GM12864 (cell line): ENCODE measurements at regions not wholly inside any gene's neighbourhood (a gene's known extent, or its start where the extent isn't known, plus 50 kb on each side); places are given as distances from the start of the nearest gene placed in this dataset.

ENCODE experiments used
- DNase-seq: peaks from one replicate; pipeline ENCODE4 v3.0.0-alpha.2; 2011; ENCODE audit warnings: low read depth
- H3K4me3 ChIP-seq: 2 replicates; pipeline ENCODE4 v1.5.1; 2011; ENCODE audit warnings: mild to moderate bottlenecking, low read depth, low read length, control low read depth
- CTCF ChIP-seq: IDR thresholded peaks from 2 replicates; pipeline ENCODE4 v1.5.1; 2011; ENCODE audit warnings: low read depth, mild to moderate bottlenecking, moderate library complexity, low read length, control low read depth, inconsistent platforms; ENCODE audit errors: missing control alignments

- TF ChIP-seq CTCF, result no peak
- DNase-seq, result no peak
- H3K4me3 ChIP-seq, result no peak overlapping the region
These were observed 498.8 kb upstream of the CDH18 start for GRCh38 chr5:20486826-20487225.

GRCh38 chr5:20476016-20476415 is 488.0 kb upstream of the CDH18 start:
- no peak overlapping the region for H3K4me3 ChIP-seq
- no peak for DNase-seq
- no peak for TF ChIP-seq CTCF

- no peak for DNase-seq
- H3K4me3 ChIP-seq, result no peak overlapping the region
- no peak for TF ChIP-seq CTCF
These were observed 483.0 kb upstream of the CDH18 start for GRCh38 chr5:20470997-20471396.

GRCh38 chr5:20469792-20470191 is 481.8 kb upstream of the CDH18 start:
- no peak for TF ChIP-seq CTCF
- no peak for DNase-seq
- H3K4me3 ChIP-seq, result no peak overlapping the region

GRCh38 chr5:20469390-20469789 is 481.4 kb upstream of the CDH18 start:
- DNase-seq, result no peak
- no peak overlapping the region for H3K4me3 ChIP-seq
- TF ChIP-seq CTCF, result no peak

GRCh38 chr5:20466512-20466911 is 478.5 kb upstream of the CDH18 start:
- no peak for DNase-seq
- TF ChIP-seq CTCF, result no peak
- H3K4me3 ChIP-seq, result no peak overlapping the region

GRCh38 chr5:20463206-20463605 is 475.2 kb upstream of the CDH18 start:
- DNase-seq, result no peak
- no peak for TF ChIP-seq CTCF
- no peak overlapping the region for H3K4me3 ChIP-seq
